T-cell (primary cell): ENCODE measurements at regions not wholly inside any gene's neighbourhood (a gene's known extent, or its start where the extent isn't known, plus 50 kb on each side); places are given as distances from the start of the nearest gene placed in this dataset.

Experiments
- ATAC-seq, 4 experiments: fragments of 200-7000 bp in 3 of 4; fragments of 150-1000 bp in 1 of 4; cut with Tn5 transposase; replicated peaks in 1 of 4; 1 replicate in 3 of 4; 2 replicates in 1 of 4; pipeline ENCODE4 v1.10.0; 2021; ENCODE audit warnings: moderate library complexity in 3 of 4, mild to moderate bottlenecking in 2 of 4, moderate number of reproducible peaks in 1 of 4
- CTCF ChIA-PET, 2 donors: fragments of 300-600 bp; sonication (Branson Sonifier 250); formaldehyde crosslinking; loops; one replicate each; lab custom pipeline; 2022; ENCODE audit warnings: antibody characterized with exemption in 2 of 2; lab: Charles Lee
- POLR2A ChIA-PET, 2 donors: fragments of 300-600 bp; sonication (Branson Sonifier 250); formaldehyde crosslinking; loops; one replicate each; lab custom pipeline; 2022; ENCODE audit warnings: antibody characterized with exemption in 2 of 2; lab: Charles Lee
- DNase-seq, 35 experiments: peaks; one replicate each; pipeline versions ENCODE4 v3.0.0 to v3.0.0-alpha.2; 2013 to 2023
- H3K27ac ChIP-seq: one replicate; pipeline ENCODE4 v1.5.1; 2013; ENCODE audit warnings: low read length
- H3K27me3 ChIP-seq, 2 experiments: replicated peaks in 1 of 2; 1 replicate in 1 of 2; 2 replicates in 1 of 2; pipeline versions ENCODE4 v1.6.1 to v1.7.0; 2013; ENCODE audit warnings: low read length in 1 of 2, mixed read lengths in 1 of 2; ENCODE audit not compliant: control insufficient read depth in 2 of 2, insufficient read depth in 2 of 2; ENCODE audit errors: extremely low read depth in 1 of 2
- H3K36me3 ChIP-seq, 2 donors: 1 replicate in 1 of 2; 2 replicates in 1 of 2; pipeline versions ENCODE4 v1.6.1 to v1.7.0; 2013; ENCODE audit warnings: low read length in 1 of 2; ENCODE audit not compliant: control insufficient read depth in 2 of 2, insufficient read depth in 1 of 2; ENCODE audit errors: extremely low read depth in 1 of 2
- H3K4me1 ChIP-seq, 2 experiments: 1 replicate in 1 of 2; 2 replicates in 1 of 2; pipeline versions ENCODE4 v1.6.1 to v1.7.0; 2013; ENCODE audit warnings: low read length in 2 of 2, mixed read lengths in 1 of 2; ENCODE audit not compliant: insufficient read depth in 2 of 2, control insufficient read depth in 1 of 2; ENCODE audit errors: extremely low read depth in 1 of 2
- H3K4me3 ChIP-seq, 2 donors: 1 replicate in 1 of 2; 2 replicates in 1 of 2; pipeline versions ENCODE4 v1.5.1 to v1.7.0; 2013; ENCODE audit warnings: mild to moderate bottlenecking in 2 of 2, low read length in 1 of 2, moderate library complexity in 1 of 2; ENCODE audit not compliant: control insufficient read depth in 1 of 2; ENCODE audit errors: extremely low read depth in 1 of 2
- H3K9me3 ChIP-seq: 2 replicates; pipeline ENCODE4 v1.7.0; 2013
- H3K27ac Mint-ChIP-seq, 2 donors: one replicate each; pipeline ENCODE4 v1.8.0; 2020 to 2021; ENCODE audit warnings: mild to moderate bottlenecking in 2 of 2, mixed read lengths in 2 of 2
- H3K27me3 Mint-ChIP-seq, 2 donors: one replicate each; pipeline ENCODE4 v1.8.0; 2021 to 2022; ENCODE audit warnings: mixed read lengths in 2 of 2
- H3K36me3 Mint-ChIP-seq: one replicate; pipeline ENCODE4 v1.8.0; 2021; ENCODE audit warnings: mixed read lengths
- H3K4me1 Mint-ChIP-seq, 3 donors: one replicate each; pipeline ENCODE4 v1.8.0; 2020 to 2022; ENCODE audit warnings: mixed read lengths in 3 of 3, mild to moderate bottlenecking in 1 of 3
- H3K4me3 Mint-ChIP-seq, 3 donors: one replicate each; pipeline ENCODE4 v1.8.0; 2020 to 2022; ENCODE audit warnings: mild to moderate bottlenecking in 3 of 3, mixed read lengths in 3 of 3, moderate library complexity in 3 of 3
- H3K9me3 Mint-ChIP-seq, 3 donors: one replicate each; pipeline ENCODE4 v1.8.0; 2020 to 2022; ENCODE audit warnings: mixed read lengths in 3 of 3
- WGBS: methylation state at CpG from one replicate; pipeline ENCODE4 v1.1.5; 2013; ENCODE audit warnings: missing lambda C conversion rate; ENCODE audit not compliant: insufficient coverage; 5-methylcytosine and 5-hydroxymethylcytosine counted together

GRCh38 chr16:8469102-8469778 lies 121.1 kb downstream of the TMEM114 start:
- ChIA-PET CTCF (no interaction called here), POLR2A (no interaction called here)
- Histone ChIP-seq H3K36me3 (no peaks in the 10 kb centered on the region), H3K9me3 (no peaks in the 10 kb centered on the region), H3K4me3 (no peak overlapping the region), H3K27ac (no peak overlapping the region), H3K4me1 (no peaks in the 10 kb centered on the region), H3K27me3 (no peaks in the 10 kb centered on the region)
- DNase-seq (no peak), ATAC-seq (no peak)
- H3K4me1 Mint-ChIP-seq, result no peaks in the 10 kb centered on the region
- H3K36me3 Mint-ChIP-seq, result no peaks in the 10 kb centered on the region
- WGBS, result 40% methylated on average over 1 of the region's 7 CpGs
- peaks cover 0 to 9% of the 10 kb centered on the region in 2 donors for H3K27me3 Mint-ChIP-seq
- H3K9me3 Mint-ChIP-seq, result peaks cover 3% of the 10 kb centered on the region in 3 donors
- no peak overlapping the region for H3K27ac Mint-ChIP-seq
- H3K4me3 Mint-ChIP-seq, result no peak overlapping the region

- no peak for ATAC-seq
- no peak for DNase-seq
- Histone ChIP-seq H3K9me3 (no peaks in the 10 kb centered on the region), H3K4me3 (no peak overlapping the region), H3K27ac (no peak overlapping the region), H3K36me3 (no peaks in the 10 kb centered on the region), H3K27me3 (no peaks in the 10 kb centered on the region), H3K4me1 (no peaks in the 10 kb centered on the region)
- no peak overlapping the region for H3K4me3 Mint-ChIP-seq
- POLR2A ChIA-PET, result no interaction called here
- H3K9me3 Mint-ChIP-seq, result peaks cover 0 to 5% (median 3%) of the 10 kb centered on the region in 3 donors
- no peak overlapping the region for H3K27ac Mint-ChIP-seq
- no CpG with 5 or more reads among the region's 1 CpG for WGBS
- H3K4me1 Mint-ChIP-seq, result no peaks in the 10 kb centered on the region
- no peaks in the 10 kb centered on the region for H3K36me3 Mint-ChIP-seq
- CTCF ChIA-PET, result no interaction called here
- peaks cover 5 to 6% of the 10 kb centered on the region in 2 donors for H3K27me3 Mint-ChIP-seq
Measured at GRCh38 chr16:8464979-8465378, 125.3 kb downstream of the TMEM114 start.

GRCh38 chr16:8459085-8459733 lies 131.1 kb downstream of the TMEM114 start:
- no peaks in the 10 kb centered on the region for H3K4me1 ChIP-seq
- ATAC-seq, result no peak
- Mint-ChIP-seq H3K27me3 (peaks cover 0 to 9% of the 10 kb centered on the region in 2 donors), H3K27ac (no peak overlapping the region), H3K4me1 (no peaks in the 10 kb centered on the region), H3K36me3 (no peaks in the 10 kb centered on the region), H3K4me3 (no peak overlapping the region), H3K9me3 (peaks cover 4 to 9% (median 6%) of the 10 kb centered on the region in 3 donors)
- no peak overlapping the region for H3K27ac ChIP-seq
- ChIA-PET POLR2A (no interaction called here), CTCF (no interaction called here)
- H3K27me3 ChIP-seq, result peaks cover 0 to 2% of the 10 kb centered on the region in 2 experiments
- no peaks in the 10 kb centered on the region for H3K36me3 ChIP-seq
- no peak overlapping the region for H3K4me3 ChIP-seq
- no peak for DNase-seq
- 42% methylated on average over 2 of the region's 3 CpGs for WGBS
- no peaks in the 10 kb centered on the region for H3K9me3 ChIP-seq

- no peak overlapping the region for H3K27ac Mint-ChIP-seq
- ATAC-seq, result no peak
- H3K9me3 Mint-ChIP-seq, result peaks cover 6 to 11% (median 7%) of the 10 kb centered on the region in 3 donors
- CTCF ChIA-PET, result no interaction called here
- H3K36me3 Mint-ChIP-seq, result no peaks in the 10 kb centered on the region
- no peak for DNase-seq
- Histone ChIP-seq H3K4me1 (no peaks in the 10 kb centered on the region), H3K4me3 (no peak overlapping the region), H3K27ac (no peak overlapping the region), H3K9me3 (no peaks in the 10 kb centered on the region), H3K27me3 (peaks cover 0 to 2% of the 10 kb centered on the region in 2 experiments), H3K36me3 (no peaks in the 10 kb centered on the region)
- POLR2A ChIA-PET, result no interaction called here
- WGBS, result 68% methylated on average over 5 of the region's 5 CpGs
- H3K27me3 Mint-ChIP-seq, result peaks cover 0 to 9% of the 10 kb centered on the region in 2 donors
- H3K4me1 Mint-ChIP-seq, result no peaks in the 10 kb centered on the region
- no peak overlapping the region for H3K4me3 Mint-ChIP-seq
Measured at GRCh38 chr16:8458481-8459046, 131.7 kb downstream of the TMEM114 start.

GRCh38 chr16:8453359-8453758 lies 137.0 kb downstream of the TMEM114 start:
- no peaks in the 10 kb centered on the region for H3K36me3 Mint-ChIP-seq
- H3K4me3 Mint-ChIP-seq, result no peak overlapping the region
- peaks cover 0 to 2% of the 10 kb centered on the region in 2 experiments for H3K27me3 ChIP-seq
- POLR2A ChIA-PET, result no interaction called here
- H3K4me1 Mint-ChIP-seq, result no peaks in the 10 kb centered on the region
- peaks cover 4 to 11% (median 6%) of the 10 kb centered on the region in 3 donors for H3K9me3 Mint-ChIP-seq
- WGBS, result no CpG with 5 or more reads among the region's 4 CpGs
- H3K36me3 ChIP-seq, result no peaks in the 10 kb centered on the region
- H3K4me3 ChIP-seq, result no peak overlapping the region
- H3K4me1 ChIP-seq, result no peaks in the 10 kb centered on the region
- DNase-seq, result no peak
- ATAC-seq, result no peak
- H3K27ac Mint-ChIP-seq, result no peak overlapping the region
- peaks cover 0 to 3% of the 10 kb centered on the region in 2 donors for H3K27me3 Mint-ChIP-seq
- no peak overlapping the region for H3K27ac ChIP-seq
- H3K9me3 ChIP-seq, result no peaks in the 10 kb centered on the region
- CTCF ChIA-PET, result no interaction called here

- no peak for ATAC-seq
- CTCF ChIA-PET, result no interaction called here
Measured at GRCh38 chr16:8452941-8453340, 137.4 kb downstream of the TMEM114 start.

More at GRCh38 chr16:8452941-8453340, 137.4 kb downstream of the TMEM114 start:
- Histone ChIP-seq H3K4me1 (no peaks in the 10 kb centered on the region), H3K27ac (no peak overlapping the region), H3K36me3 (no peaks in the 10 kb centered on the region), H3K4me3 (no peak overlapping the region), H3K27me3 (no peaks in the 10 kb centered on the region), H3K9me3 (no peaks in the 10 kb centered on the region)
- H3K27ac Mint-ChIP-seq, result no peak overlapping the region
- H3K4me1 Mint-ChIP-seq, result no peaks in the 10 kb centered on the region
- POLR2A ChIA-PET, result no interaction called here
- no peak for DNase-seq
- 76% methylated on average over 3 of the region's 3 CpGs for WGBS
- no peaks in the 10 kb centered on the region for H3K36me3 Mint-ChIP-seq
- H3K4me3 Mint-ChIP-seq, result no peak overlapping the region
- peaks cover 0 to 3% of the 10 kb centered on the region in 2 donors for H3K27me3 Mint-ChIP-seq
- peaks cover 4 to 11% (median 6%) of the 10 kb centered on the region in 3 donors for H3K9me3 Mint-ChIP-seq
